OCI-LY3 (cell line): ENCODE measurements at regions not wholly inside any gene's neighbourhood (a gene's known extent, or its start where the extent isn't known, plus 50 kb on each side); places are given as distances from the start of the nearest gene placed in this dataset.

Experiments
- CTCF ChIP-seq: fragments of 200-600, 300-600 bp; sonication (generic); IDR thresholded peaks from 2 replicates; pipeline ENCODE4 v1.5.1; 2014; ENCODE audit warnings: antibody characterized with exemption, low read length, low read depth
- EZH2phosphoT487 ChIP-seq: fragments of 200-600 bp; shearing (Covaris generic); IDR thresholded peaks from 2 replicates; pipeline ENCODE4 v1.6.1; 2018; ENCODE audit warnings: antibody characterized with exemption, mixed run types, low read depth

GRCh38 chr2:182584462-182584861 is 131.6 kb upstream of the DNAJC10 start:
- TF ChIP-seq CTCF: no peak
- TF ChIP-seq EZH2phosphoT487: no peak
